Natural killer cell (primary cell): ENCODE measurements at regions not wholly inside any gene's neighbourhood (a gene's known extent, or its start where the extent isn't known, plus 50 kb on each side); places are given as distances from the start of the nearest gene placed in this dataset.

Source experiments
- ATAC-seq, 3 donors: fragments of 150-1000 bp in 2 of 3; fragments of 200-7000 bp in 1 of 3; cut with Tn5 transposase; 1 replicate in 1 of 3; 2 replicates in 2 of 3; pipeline ENCODE4 v1.10.0; 2021; ENCODE audit warnings: mild to moderate bottlenecking in 2 of 3, moderate library complexity in 2 of 3
- DNase-seq, 2 donors: peaks; one replicate each; pipeline versions ENCODE4 v3.0.0 to v3.0.0-alpha.2; 2013 to 2021; ENCODE audit warnings: mixed read lengths in 1 of 2
- H3K27ac ChIP-seq: one replicate; pipeline ENCODE4 v1.5.1; 2013; ENCODE audit warnings: mild to moderate bottlenecking, low read length
- H3K27me3 ChIP-seq: one replicate; pipeline ENCODE4 v1.6.1; 2013; ENCODE audit warnings: low read length; ENCODE audit not compliant: control insufficient read depth, insufficient read depth
- H3K36me3 ChIP-seq: one replicate; pipeline ENCODE4 v1.6.1; 2013; ENCODE audit warnings: low read length; ENCODE audit not compliant: control insufficient read depth, insufficient read depth
- H3K4me1 ChIP-seq: one replicate; pipeline ENCODE4 v1.6.1; 2013; ENCODE audit warnings: low read length; ENCODE audit not compliant: control insufficient read depth, insufficient read depth
- H3K4me3 ChIP-seq: one replicate; pipeline ENCODE4 v1.5.1; 2013; ENCODE audit warnings: low read length
- H3K9me3 ChIP-seq: one replicate; pipeline ENCODE4 v1.6.1; 2013; ENCODE audit warnings: low read length; ENCODE audit not compliant: control insufficient read depth, insufficient read depth
- H3K27ac Mint-ChIP-seq, 2 donors: one replicate each; pipeline ENCODE4 v1.8.0; 2022; ENCODE audit warnings: mild to moderate bottlenecking in 2 of 2, mixed read lengths in 2 of 2, moderate library complexity in 1 of 2
- H3K27me3 Mint-ChIP-seq, 2 donors: one replicate each; pipeline ENCODE4 v1.8.0; 2022; ENCODE audit warnings: low read depth in 2 of 2, mixed read lengths in 2 of 2
- H3K36me3 Mint-ChIP-seq: one replicate; pipeline ENCODE4 v1.8.0; 2022; ENCODE audit warnings: mixed read lengths
- H3K4me1 Mint-ChIP-seq, 2 donors: one replicate each; pipeline ENCODE4 v1.8.0; 2022; ENCODE audit warnings: mixed read lengths in 2 of 2
- H3K4me3 Mint-ChIP-seq: one replicate; pipeline ENCODE4 v1.8.0; 2022; ENCODE audit warnings: mild to moderate bottlenecking, moderate library complexity, mixed read lengths
- H3K9me3 Mint-ChIP-seq, 2 donors: one replicate each; pipeline ENCODE4 v1.8.0; 2022; ENCODE audit warnings: mixed read lengths in 2 of 2
- WGBS: methylation state at CpG from one replicate; pipeline ENCODE4 v1.1.7; 2013; ENCODE audit warnings: missing lambda C conversion rate; ENCODE audit not compliant: insufficient coverage; 5-methylcytosine and 5-hydroxymethylcytosine counted together
- intact Hi-C: fragments of 100-400 bp; cut with micrococcal nuclease; formaldehyde crosslinking; loops from one replicate; pipeline ENCODE4 v1.14.2; 2022
- TF ChIP-seq, protein P1 (sequence below): fragments of 200-600 bp; IDR thresholded peaks from one replicate; pipeline ENCODE4 v1.8.0; 2022; ENCODE audit warnings: antibody characterized with exemption

DNA sequence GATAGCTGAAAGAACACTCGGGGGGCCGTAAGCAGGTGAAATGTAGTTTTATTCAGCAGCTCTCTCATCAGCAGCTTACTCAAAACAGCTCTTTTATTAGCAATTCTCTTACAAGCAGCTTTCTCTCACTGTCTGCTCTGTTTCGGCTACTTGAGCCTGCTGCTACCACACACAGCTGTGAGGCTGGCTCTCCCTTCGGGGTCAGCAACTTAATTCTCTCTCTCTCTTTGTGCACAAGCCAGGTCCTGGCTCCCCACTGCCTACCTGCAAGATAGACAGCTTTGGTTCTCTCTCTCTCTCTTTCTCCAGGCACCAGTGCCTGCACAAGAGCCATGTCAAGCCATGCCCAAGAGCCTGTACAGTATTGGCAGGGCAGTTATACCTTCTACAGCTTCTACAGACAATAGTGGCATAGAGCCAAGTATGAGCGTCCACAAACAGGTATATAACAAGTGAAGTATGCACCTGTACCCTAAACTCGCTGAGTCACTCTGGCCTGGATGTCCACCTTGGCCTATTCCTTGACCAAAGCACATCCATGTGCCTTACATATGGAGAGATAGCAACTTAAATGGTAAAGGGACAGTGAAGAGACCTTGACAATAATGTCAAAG is 110.8 kb downstream of the MTNR1B start:
- intact Hi-C loops = no loop called here
- Mint-ChIP-seq H3K4me3 (no peak overlapping the region), H3K27me3 (no peaks in the 10 kb centered on the region), H3K36me3 (no peaks in the 10 kb centered on the region), H3K4me1 (no peaks in the 10 kb centered on the region), H3K9me3 (peaks cover 0 to 2% of the 10 kb centered on the region in 2 donors), H3K27ac (no peak overlapping the region)
- Histone ChIP-seq H3K4me1 (no peaks in the 10 kb centered on the region), H3K4me3 (no peak overlapping the region), H3K27me3 (no peaks in the 10 kb centered on the region), H3K9me3 (no peaks in the 10 kb centered on the region), H3K27ac (no peak overlapping the region), H3K36me3 (no peaks in the 10 kb centered on the region)
- ATAC-seq = no peak
- WGBS = 74% methylated on average over 6 of the region's 6 CpGs
- TF ChIP-seq, protein P1, sequence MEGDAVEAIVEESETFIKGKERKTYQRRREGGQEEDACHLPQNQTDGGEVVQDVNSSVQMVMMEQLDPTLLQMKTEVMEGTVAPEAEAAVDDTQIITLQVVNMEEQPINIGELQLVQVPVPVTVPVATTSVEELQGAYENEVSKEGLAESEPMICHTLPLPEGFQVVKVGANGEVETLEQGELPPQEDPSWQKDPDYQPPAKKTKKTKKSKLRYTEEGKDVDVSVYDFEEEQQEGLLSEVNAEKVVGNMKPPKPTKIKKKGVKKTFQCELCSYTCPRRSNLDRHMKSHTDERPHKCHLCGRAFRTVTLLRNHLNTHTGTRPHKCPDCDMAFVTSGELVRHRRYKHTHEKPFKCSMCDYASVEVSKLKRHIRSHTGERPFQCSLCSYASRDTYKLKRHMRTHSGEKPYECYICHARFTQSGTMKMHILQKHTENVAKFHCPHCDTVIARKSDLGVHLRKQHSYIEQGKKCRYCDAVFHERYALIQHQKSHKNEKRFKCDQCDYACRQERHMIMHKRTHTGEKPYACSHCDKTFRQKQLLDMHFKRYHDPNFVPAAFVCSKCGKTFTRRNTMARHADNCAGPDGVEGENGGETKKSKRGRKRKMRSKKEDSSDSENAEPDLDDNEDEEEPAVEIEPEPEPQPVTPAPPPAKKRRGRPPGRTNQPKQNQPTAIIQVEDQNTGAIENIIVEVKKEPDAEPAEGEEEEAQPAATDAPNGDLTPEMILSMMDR = no peak
- no peak for DNase-seq

DNA sequence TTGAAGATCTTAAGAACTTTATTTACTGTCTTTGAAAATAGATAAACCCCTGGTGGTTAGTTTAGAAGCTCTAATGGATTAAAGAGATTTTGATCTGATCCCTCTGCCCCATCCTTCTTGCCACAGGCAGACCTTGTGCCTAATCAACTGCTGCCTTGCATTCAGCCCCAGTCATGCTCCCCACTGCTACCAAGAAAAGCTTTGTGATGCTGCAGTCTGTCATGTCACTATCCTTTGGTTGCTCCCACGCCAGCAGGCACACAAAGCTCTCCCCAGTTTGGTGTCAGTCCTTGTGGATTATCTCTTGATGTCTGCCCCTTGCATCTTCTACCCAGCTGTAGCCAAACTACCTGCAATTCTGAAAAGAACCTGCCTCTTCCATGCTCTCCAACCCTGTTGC is 112.2 kb downstream of the MTNR1B start:
- DNase-seq (no peak), ATAC-seq (no peak)
- H3K9me3 Mint-ChIP-seq = peaks cover 0 to 2% of the 10 kb centered on the region in 2 donors
- Histone ChIP-seq H3K4me3 (no peak overlapping the region), H3K36me3 (no peaks in the 10 kb centered on the region), H3K27me3 (no peaks in the 10 kb centered on the region), H3K27ac (no peak overlapping the region), H3K9me3 (no peaks in the 10 kb centered on the region), H3K4me1 (no peaks in the 10 kb centered on the region)
- H3K27me3 Mint-ChIP-seq = no peaks in the 10 kb centered on the region
- 65% methylated on average over 1 of the region's 1 CpG for WGBS
- intact Hi-C loops = no loop called here
- H3K27ac Mint-ChIP-seq = no peak overlapping the region
- no peaks in the 10 kb centered on the region for H3K36me3 Mint-ChIP-seq
- H3K4me1 Mint-ChIP-seq = no peaks in the 10 kb centered on the region
- TF ChIP-seq, protein P1 = no peak
- H3K4me3 Mint-ChIP-seq = no peak overlapping the region

DNA sequence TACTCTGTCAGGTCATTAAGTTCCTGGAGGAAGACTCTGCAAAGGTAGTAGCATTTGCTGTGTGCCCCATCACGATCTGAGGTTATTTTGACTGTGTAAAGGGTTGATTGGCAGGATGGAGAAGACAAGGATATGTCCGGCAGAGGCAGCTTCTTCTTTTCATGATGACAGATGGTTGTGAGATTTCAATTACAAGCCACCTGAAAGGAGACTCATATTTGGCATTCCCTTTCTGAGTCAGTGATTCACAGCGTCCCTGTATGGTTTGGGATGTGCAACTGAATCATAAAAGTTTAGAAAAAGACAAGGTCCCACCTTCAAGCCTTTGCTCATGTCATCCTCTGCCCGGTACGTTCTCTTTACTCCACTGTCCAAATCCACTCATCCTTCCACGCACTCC is 113.4 kb downstream of the MTNR1B start:
- Mint-ChIP-seq H3K27ac (no peak overlapping the region), H3K4me3 (no peak overlapping the region), H3K4me1 (no peaks in the 10 kb centered on the region), H3K9me3 (peaks cover 0 to under 1% of the 10 kb centered on the region in 2 donors), H3K36me3 (no peaks in the 10 kb centered on the region), H3K27me3 (no peaks in the 10 kb centered on the region)
- TF ChIP-seq, protein P1 = no peak
- WGBS = 84% methylated on average over 6 of the region's 6 CpGs
- intact Hi-C loops = no loop called here
- ATAC-seq (no peak), DNase-seq (no peak)
- H3K27ac ChIP-seq = no peak overlapping the region
- no peaks in the 10 kb centered on the region for H3K9me3 ChIP-seq
- H3K4me1 ChIP-seq = no peaks in the 10 kb centered on the region
- no peak overlapping the region for H3K4me3 ChIP-seq
- H3K27me3 ChIP-seq = no peaks in the 10 kb centered on the region
- H3K36me3 ChIP-seq = no peaks in the 10 kb centered on the region
